Body of pancreas (tissue), 4 donors: ENCODE measurements at regions not wholly inside any gene's neighbourhood (a gene's known extent, or its start where the extent isn't known, plus 50 kb on each side); places are given as distances from the start of the nearest gene placed in this dataset.

ENCODE experiments used
- ATAC-seq: fragments of 150-250 bp; one replicate; pipeline ENCODE4 v1.9.1; 2016
- DNase-seq, 4 donors: peaks; one replicate each; pipeline ENCODE4 v3.0.0-alpha.2; 2019
- H3K27ac ChIP-seq, 4 donors: fragments of 200-600 bp; sonication (generic); 1 replicate in 3 of 4; 2 replicates in 1 of 4; pipeline versions ENCODE4 v1.5.1 to v1.6.1; 2016 to 2019; ENCODE audit warnings: mild to moderate bottlenecking in 1 of 4, mixed read lengths in 1 of 4, moderate library complexity in 1 of 4
- H3K27me3 ChIP-seq, 2 donors: fragments of 200-600 bp; sonication (generic); one replicate each; pipeline ENCODE4 v1.6.0; 2016; ENCODE audit warnings: mild to moderate bottlenecking in 1 of 2
- H3K36me3 ChIP-seq, 2 donors: fragments of 200-600 bp; sonication (generic); replicated peaks in 1 of 2; 2 replicates each; pipeline ENCODE4 v1.5.1; 2016; ENCODE audit warnings: low read depth in 2 of 2; ENCODE audit not compliant: insufficient read depth in 1 of 2
- H3K4me1 ChIP-seq: fragments of 200-600 bp; sonication (generic); one replicate; pipeline ENCODE4 v1.6.0; 2016
- H3K4me3 ChIP-seq, 2 donors: fragments of 200-600 bp; sonication (generic); 1 replicate in 1 of 2; 2 replicates in 1 of 2; pipeline ENCODE4 v1.5.1; 2016 to 2019
- H3K9me3 ChIP-seq, 3 donors: fragments of 200-600 bp; sonication (generic); 1 replicate in 2 of 3; 2 replicates in 1 of 3; pipeline ENCODE4 v1.5.1; 2016
- POLR2A ChIP-seq, 3 donors: fragments of 450-650 bp; IDR thresholded peaks; one replicate each; pipeline ENCODE4 v1.6.1; 2016; ENCODE audit warnings: antibody characterized with exemption in 3 of 3, mild to moderate bottlenecking in 2 of 3
- WGBS, 2 donors: methylation state at CpG; one replicate each; pipeline ENCODE4 v1.1.5; 2017; 5-methylcytosine and 5-hydroxymethylcytosine counted together
- intact Hi-C: fragments of 100-400 bp; cut with DNase I; formaldehyde crosslinking; loops from one replicate; pipeline ENCODE4 v1.15.1; 2023
- TF ChIP-seq, protein P1 (sequence below), 7 experiments: fragments of 450-650 bp in 4 of 7; fragments of 200-600 bp in 3 of 7; sonication (generic) in 3 of 7; IDR thresholded peaks; one replicate each; pipeline ENCODE4 v1.5.1; 2016 to 2019; ENCODE audit warnings: antibody characterized with exemption in 7 of 7

DNA sequence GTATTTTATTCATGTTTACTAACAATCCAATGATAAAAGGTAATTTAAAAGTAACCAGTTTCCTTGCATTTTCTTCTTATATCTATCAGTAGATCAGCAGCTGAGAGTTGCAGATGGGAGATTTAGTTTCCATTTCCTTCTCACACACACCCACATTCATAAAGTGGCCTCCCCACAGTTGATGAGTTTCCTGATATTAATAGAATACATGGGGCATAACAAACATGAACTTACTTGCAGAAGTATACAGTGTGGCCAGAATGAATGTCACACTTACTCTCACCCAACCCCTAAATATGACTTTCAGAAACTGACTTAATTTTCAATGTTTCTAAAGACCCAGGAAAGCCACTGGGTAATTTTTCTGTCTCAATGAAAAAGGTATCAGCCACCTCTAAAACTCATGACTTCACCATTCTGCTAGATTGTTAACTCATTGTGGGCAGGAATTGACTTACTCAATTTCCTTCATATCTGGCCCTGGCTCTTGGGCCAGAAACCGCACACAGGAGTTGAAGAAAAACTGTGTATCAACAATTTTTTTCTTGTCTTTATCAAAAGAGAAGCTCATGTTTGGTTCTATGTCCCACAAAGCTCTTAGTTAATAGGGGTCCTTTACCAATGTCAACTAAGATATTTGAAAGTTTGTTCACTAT is 63.5 kb upstream of the OSMR start:
- DNase-seq (no peak), ATAC-seq (no peak)
- Histone ChIP-seq H3K4me3 (no peak overlapping the region), H3K36me3 (no peaks in the 10 kb centered on the region), H3K4me1 (peaks cover 17% of the 10 kb centered on the region), H3K27ac (no peak overlapping the region), H3K27me3 (no peaks in the 10 kb centered on the region), H3K9me3 (peaks cover 0 to 6% (median 3%) of the 10 kb centered on the region in 3 donors)
- WGBS, 2 donors: 46 to 52% methylated on average over 1 of the region's 1 CpG
- intact Hi-C loops: no loop called here
- TF ChIP-seq, protein P1, sequence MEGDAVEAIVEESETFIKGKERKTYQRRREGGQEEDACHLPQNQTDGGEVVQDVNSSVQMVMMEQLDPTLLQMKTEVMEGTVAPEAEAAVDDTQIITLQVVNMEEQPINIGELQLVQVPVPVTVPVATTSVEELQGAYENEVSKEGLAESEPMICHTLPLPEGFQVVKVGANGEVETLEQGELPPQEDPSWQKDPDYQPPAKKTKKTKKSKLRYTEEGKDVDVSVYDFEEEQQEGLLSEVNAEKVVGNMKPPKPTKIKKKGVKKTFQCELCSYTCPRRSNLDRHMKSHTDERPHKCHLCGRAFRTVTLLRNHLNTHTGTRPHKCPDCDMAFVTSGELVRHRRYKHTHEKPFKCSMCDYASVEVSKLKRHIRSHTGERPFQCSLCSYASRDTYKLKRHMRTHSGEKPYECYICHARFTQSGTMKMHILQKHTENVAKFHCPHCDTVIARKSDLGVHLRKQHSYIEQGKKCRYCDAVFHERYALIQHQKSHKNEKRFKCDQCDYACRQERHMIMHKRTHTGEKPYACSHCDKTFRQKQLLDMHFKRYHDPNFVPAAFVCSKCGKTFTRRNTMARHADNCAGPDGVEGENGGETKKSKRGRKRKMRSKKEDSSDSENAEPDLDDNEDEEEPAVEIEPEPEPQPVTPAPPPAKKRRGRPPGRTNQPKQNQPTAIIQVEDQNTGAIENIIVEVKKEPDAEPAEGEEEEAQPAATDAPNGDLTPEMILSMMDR (IDR thresholded peaks at IDR 0.05): no peak
- no peak for TF ChIP-seq POLR2A (IDR thresholded peaks at IDR 0.05)

DNA sequence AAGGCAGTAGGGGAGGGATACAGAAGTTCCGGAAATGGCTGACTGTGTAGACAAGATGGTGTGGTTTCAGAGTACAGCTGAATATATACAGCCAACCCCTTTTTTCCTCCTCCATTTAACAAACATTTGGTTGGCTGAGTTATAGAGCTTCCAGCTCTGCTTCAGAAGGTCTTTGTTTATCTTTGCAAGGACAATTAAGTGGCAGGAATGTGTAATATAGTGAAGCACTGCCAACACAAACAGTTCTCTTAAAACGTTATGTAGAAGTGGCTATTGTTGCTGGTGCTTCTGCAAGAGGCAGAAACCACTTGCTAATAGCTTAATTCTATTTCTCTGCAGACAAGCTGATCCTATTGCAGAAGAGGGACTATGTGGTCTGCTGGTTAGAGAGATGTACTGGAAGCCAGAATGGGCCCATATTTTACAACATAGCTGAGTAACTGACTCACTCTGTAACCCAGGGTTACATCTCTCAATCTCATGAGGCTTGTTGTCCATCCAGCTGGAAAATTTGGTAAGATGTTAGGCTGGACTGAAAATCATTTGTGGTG is 62.7 kb upstream of the OSMR start:
- Histone ChIP-seq H3K4me1 (peaks cover 17% of the 10 kb centered on the region), H3K27ac (peak overlapping the region in 1 of 4 donors; percentile 28), H3K4me3 (no peak overlapping the region), H3K9me3 (peaks cover 0 to 6% (median 3%) of the 10 kb centered on the region in 3 donors), H3K36me3 (no peaks in the 10 kb centered on the region), H3K27me3 (no peaks in the 10 kb centered on the region)
- WGBS, 2 donors: 16 to 27% methylated on average over 2 of the region's 2 CpGs
- no peak for TF ChIP-seq POLR2A (IDR thresholded peaks at IDR 0.05)
- TF ChIP-seq, protein P1 (IDR thresholded peaks at IDR 0.05): peak in 4 of 7 experiments; percentile 40 to 55 (median 47)
- intact Hi-C loops: no loop called here
- DNase-seq (peak in 1 of 4 donors; percentile 20), ATAC-seq (peak; percentile 78)

DNA sequence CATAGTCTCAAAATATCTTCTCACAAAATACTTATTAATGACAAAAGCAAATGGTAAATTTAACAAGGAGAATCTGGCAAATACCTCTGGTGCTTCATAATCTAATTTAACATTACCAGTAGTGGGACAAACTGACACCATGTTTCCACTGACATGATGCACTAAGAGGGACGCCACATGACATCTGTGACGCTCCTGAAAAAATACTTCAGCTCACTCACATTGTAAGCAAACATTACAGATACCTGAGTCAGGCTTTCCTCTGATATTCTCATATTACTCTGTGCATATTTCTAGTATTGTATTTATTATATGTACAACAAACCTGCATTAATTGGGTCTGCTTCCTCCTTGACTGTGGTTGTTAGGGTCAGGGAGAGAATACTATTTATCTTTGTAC is 56.7 kb upstream of the OSMR start:
- H3K36me3 ChIP-seq: no peaks in the 10 kb centered on the region
- no peak overlapping the region for H3K27ac ChIP-seq
- TF ChIP-seq POLR2A (IDR thresholded peaks at IDR 0.05): no peak
- TF ChIP-seq, protein P1 (IDR thresholded peaks at IDR 0.05): no peak
- no peaks in the 10 kb centered on the region for H3K4me1 ChIP-seq
- ATAC-seq (no peak), DNase-seq (no peak)
- no peak overlapping the region for H3K4me3 ChIP-seq
- peaks cover 0 to 6% (median 0%) of the 10 kb centered on the region in 3 donors for H3K9me3 ChIP-seq
- intact Hi-C loops: no loop called here
- WGBS, 2 donors: 75 to 92% methylated on average over 2 of the region's 2 CpGs
- no peaks in the 10 kb centered on the region for H3K27me3 ChIP-seq

DNA sequence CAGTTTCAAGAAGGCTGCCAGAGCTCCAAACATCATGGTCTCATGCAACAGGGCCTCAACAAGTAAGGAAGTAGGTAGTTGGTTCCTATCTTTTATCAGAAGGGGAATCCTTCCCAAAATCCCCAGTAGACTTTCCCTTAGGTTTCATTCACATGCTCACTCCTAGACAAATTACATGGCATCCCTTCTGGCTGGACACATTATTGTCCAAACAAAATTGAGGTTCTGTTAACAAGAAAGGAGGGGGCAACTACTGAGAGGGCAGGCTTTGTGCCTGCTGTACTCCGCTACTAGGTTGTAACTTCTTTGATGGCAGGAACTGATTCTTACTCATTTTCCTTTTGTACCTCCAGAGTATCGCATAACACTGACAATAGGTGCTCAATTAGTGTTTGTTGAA is 56.0 kb upstream of the OSMR start:
- intact Hi-C loops: no loop called here
- DNase-seq: no peak
- TF ChIP-seq POLR2A (IDR thresholded peaks at IDR 0.05): no peak
- TF ChIP-seq, protein P1 (IDR thresholded peaks at IDR 0.05): no peak
- Histone ChIP-seq H3K27me3 (no peaks in the 10 kb centered on the region), H3K4me3 (no peak overlapping the region), H3K9me3 (peaks cover 0 to 6% (median 0%) of the 10 kb centered on the region in 3 donors), H3K4me1 (no peaks in the 10 kb centered on the region), H3K36me3 (no peaks in the 10 kb centered on the region), H3K27ac (no peak overlapping the region)
- 83 to 96% methylated on average over 2 of the region's 2 CpGs for WGBS, 2 donors
- ATAC-seq: no peak

DNA sequence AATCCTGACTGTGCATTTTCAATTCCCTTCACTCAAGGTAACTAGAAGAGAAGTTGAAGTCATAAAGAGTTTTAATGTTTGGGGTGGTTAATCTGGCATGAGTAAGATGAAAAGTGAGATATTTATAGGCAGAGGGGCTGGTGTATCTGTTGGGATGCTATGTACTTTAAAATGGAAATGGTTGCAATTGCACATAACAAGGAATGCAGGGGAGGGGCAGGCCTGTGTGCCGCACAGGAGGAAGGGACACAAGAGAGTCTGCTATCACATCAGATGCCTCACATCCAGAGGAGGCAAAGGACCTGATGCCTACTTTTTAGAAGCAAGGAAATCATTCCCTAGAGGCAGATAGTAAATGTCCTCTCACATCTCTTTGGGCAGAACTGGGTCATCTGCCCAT is 55.5 kb upstream of the OSMR start:
- ATAC-seq (no peak), DNase-seq (no peak)
- TF ChIP-seq, protein P1 (IDR thresholded peaks at IDR 0.05): no peak
- TF ChIP-seq POLR2A (IDR thresholded peaks at IDR 0.05): no peak
- no peaks in the 10 kb centered on the region for H3K36me3 ChIP-seq
- peaks cover 0 to 6% (median 0%) of the 10 kb centered on the region in 3 donors for H3K9me3 ChIP-seq
- no peak overlapping the region for H3K4me3 ChIP-seq
- H3K27me3 ChIP-seq: no peaks in the 10 kb centered on the region
- H3K27ac ChIP-seq: no peak overlapping the region
- H3K4me1 ChIP-seq: no peaks in the 10 kb centered on the region
- WGBS, 2 donors: 75 to 94% methylated on average over 1 of the region's 1 CpG
- intact Hi-C loops: no loop called here
